GM19372 (cell line): ENCODE measurements at regions not wholly inside any gene's neighbourhood (a gene's known extent, or its start where the extent isn't known, plus 50 kb on each side); places are given as distances from the start of the nearest gene placed in this dataset.

Experiments used
- ATAC-seq: cut with Tn5 transposase; IDR thresholded peaks from one replicate; pipeline ENCODE4 v1.9.1; 2021; ENCODE audit warnings: mild to moderate bottlenecking, low read depth, moderate library complexity; ENCODE audit not compliant: unreplicated experiment

- ATAC-seq: no peak
Observed at GRCh38 chr4:127555106-127555505, 77.7 kb upstream of the INTU start.

GRCh38 chr4:127558088-127558487 lies 74.7 kb upstream of the INTU start:
- no peak for ATAC-seq

- ATAC-seq: no peak
Observed at GRCh38 chr4:127558489-127559407, 74.0 kb upstream of the INTU start.

- ATAC-seq: no peak
Observed at GRCh38 chr4:127559981-127560380, 72.8 kb upstream of the INTU start.

- ATAC-seq: no peak
Observed at GRCh38 chr4:127560755-127561154, 72.0 kb upstream of the INTU start.

GRCh38 chr4:127574643-127575042 lies 58.1 kb upstream of the INTU start:
- ATAC-seq: no peak

- ATAC-seq: no peak
Observed at GRCh38 chr4:127575888-127576287, 56.9 kb upstream of the INTU start.

- no peak for ATAC-seq
Observed at GRCh38 chr4:127578491-127578890, 54.3 kb upstream of the INTU start.

GRCh38 chr4:127578967-127579366 lies 53.8 kb upstream of the INTU start:
- ATAC-seq: no peak

- ATAC-seq: no peak
Observed at GRCh38 chr4:127579821-127580220, 52.9 kb upstream of the INTU start.

GRCh38 chr4:127580300-127580699 lies 52.5 kb upstream of the INTU start:
- ATAC-seq: no peak

- no peak for ATAC-seq
Observed at GRCh38 chr4:127580891-127581290, 51.9 kb upstream of the INTU start.
